ENCODE measurements at regions not wholly inside any gene's neighbourhood (a gene's known extent, or its start where the extent isn't known, plus 50 kb on each side); places are given as distances from the start of the nearest gene placed in this dataset.

- no peak for TF ChIP-seq E2F1 (CRISPR knock-in tag; IDR thresholded peaks at IDR 0.05)
- no peak for TF ChIP-seq HNF4G (IDR thresholded peaks at IDR 0.05; ENCODE audit: borderline replicate concordance, low read depth, low read length)
- peak; percentile 48; the same call in 1 of the 2 replicates for TF ChIP-seq HNF4G (CRISPR knock-in tag; IDR thresholded peaks at IDR 0.05; ENCODE audit: borderline replicate concordance, low read depth)
- TF ChIP-seq ZNF230 (CRISPR knock-in tag; IDR thresholded peaks at IDR 0.05) = no peak
- no peak for TF ChIP-seq MAFG (CRISPR knock-in tag; IDR thresholded peaks at IDR 0.05)
- TF ChIP-seq ZBTB43 (CRISPR knock-in tag; conservative IDR thresholded peaks at IDR 0.05) = peak; percentile 79
- peak; percentile 41; the same call in 1 of the 2 replicates for TF ChIP-seq ZNF12 (CRISPR knock-in tag; IDR thresholded peaks at IDR 0.05)
- no peak for TF ChIP-seq SYNCRIP (IDR thresholded peaks at IDR 0.05; ENCODE audit: insufficient read depth, low read depth, low read length)
- TF ChIP-seq ZNF563 (CRISPR knock-in tag; IDR thresholded peaks at IDR 0.05) = no peak
- no peak for TF ChIP-seq ZNF20 (CRISPR knock-in tag; IDR thresholded peaks at IDR 0.05)
- TF ChIP-seq HINFP (CRISPR knock-in tag; IDR thresholded peaks at IDR 0.05; ENCODE audit: low read depth) = no peak
- no peak for TF ChIP-seq SRSF9 (IDR thresholded peaks at IDR 0.05; ENCODE audit: borderline replicate concordance, insufficient read depth, low read depth, low read length, poor library complexity, severe bottlenecking)
- no peak for TF ChIP-seq KLF15 (CRISPR knock-in tag; IDR thresholded peaks at IDR 0.05; ENCODE audit: borderline replicate concordance)
- no peak for TF ChIP-seq ZC3H13 (CRISPR knock-in tag; IDR thresholded peaks at IDR 0.05)
- no peak for TF ChIP-seq DRAP1 (CRISPR knock-in tag; IDR thresholded peaks at IDR 0.05)
- peak; percentile 74; the same call in 1 of the 2 replicates for TF ChIP-seq ZNF281 (CRISPR knock-in tag; IDR thresholded peaks at IDR 0.05; ENCODE audit: borderline replicate concordance)
- peak; percentile 93; the same call in 1 of the 2 replicates for TF ChIP-seq SIX4 (CRISPR knock-in tag; IDR thresholded peaks at IDR 0.05)
- peak; percentile 97 for TF ChIP-seq KDM4B (CRISPR knock-in tag; IDR thresholded peaks at IDR 0.05)
- no peak for TF ChIP-seq REXO4 (CRISPR knock-in tag; IDR thresholded peaks at IDR 0.05; ENCODE audit: borderline replicate concordance)
- TF ChIP-seq ZNF253 (CRISPR knock-in tag; IDR thresholded peaks at IDR 0.05; ENCODE audit: borderline replicate concordance) = no peak
Measured at GRCh38 chr1:55428944-55429931, 214.1 kb upstream of the USP24 start (continued).
